NB4 (cell line): ENCODE measurements at regions not wholly inside any gene's neighbourhood (a gene's known extent, or its start where the extent isn't known, plus 50 kb on each side); places are given as distances from the start of the nearest gene placed in this dataset.

Experiments used
- DNase-seq: peaks from one replicate; pipeline ENCODE4 v3.0.0; 2010; ENCODE audit warnings: low read depth
- H3K4me3 ChIP-seq: one replicate; pipeline ENCODE4 v1.5.1; 2011; ENCODE audit warnings: mild to moderate bottlenecking, low read depth, low read length, moderate library complexity
- MYC ChIP-seq: IDR thresholded peaks from 2 replicates; pipeline ENCODE4 v1.6.1; 2011; ENCODE audit warnings: low read depth, low read length
- POLR2A ChIP-seq: IDR thresholded peaks from 2 replicates; pipeline ENCODE4 v1.6.1; 2011; ENCODE audit warnings: mild to moderate bottlenecking; ENCODE audit not compliant: insufficient read length; ENCODE audit errors: extremely low read depth
- TF ChIP-seq, protein P1 (sequence below): IDR thresholded peaks from one replicate; pipeline ENCODE4 v1.5.1; 2012; ENCODE audit warnings: low read depth, low read length
- TF ChIP-seq, protein P2 (sequence below): IDR thresholded peaks from 2 replicates; pipeline ENCODE4 v1.6.1; 2011; ENCODE audit warnings: low read depth, low read length

DNA sequence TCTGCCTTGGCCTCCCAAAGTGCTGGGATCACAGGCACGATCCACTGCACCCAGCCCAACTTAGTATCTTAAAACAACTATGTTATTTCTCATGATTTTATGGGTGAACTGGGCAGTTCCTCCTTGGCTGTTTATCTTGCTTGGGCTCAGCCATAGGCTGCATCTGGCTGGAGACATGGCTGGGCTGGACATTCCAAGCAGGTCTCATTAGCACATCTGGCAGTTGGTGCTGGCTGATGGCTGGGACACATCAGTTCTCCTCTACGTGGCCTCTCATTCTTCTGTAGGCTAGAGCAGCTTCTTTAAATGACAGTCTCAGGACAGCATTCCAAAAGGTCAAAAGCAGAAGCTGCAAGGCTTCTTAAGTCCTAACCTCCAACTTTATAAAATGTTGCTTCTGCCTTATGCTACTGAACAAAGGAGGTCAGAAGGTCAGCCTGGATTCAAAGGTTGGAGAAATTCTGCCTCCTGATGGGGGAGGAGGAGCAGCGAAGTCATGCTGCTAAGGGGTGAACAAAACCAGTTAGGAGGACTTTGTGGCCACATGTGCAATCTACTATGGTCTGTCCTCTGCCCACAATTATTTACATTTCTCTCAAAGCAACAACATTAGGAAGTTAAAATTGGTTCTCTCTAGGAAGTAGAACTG is 144.0 kb downstream of the AQP9 start:
- no peak overlapping the region for H3K4me3 ChIP-seq
- peak; percentile 60 for DNase-seq
- TF ChIP-seq MYC (no peak), POLR2A (no peak)
- TF ChIP-seq, protein P1, sequence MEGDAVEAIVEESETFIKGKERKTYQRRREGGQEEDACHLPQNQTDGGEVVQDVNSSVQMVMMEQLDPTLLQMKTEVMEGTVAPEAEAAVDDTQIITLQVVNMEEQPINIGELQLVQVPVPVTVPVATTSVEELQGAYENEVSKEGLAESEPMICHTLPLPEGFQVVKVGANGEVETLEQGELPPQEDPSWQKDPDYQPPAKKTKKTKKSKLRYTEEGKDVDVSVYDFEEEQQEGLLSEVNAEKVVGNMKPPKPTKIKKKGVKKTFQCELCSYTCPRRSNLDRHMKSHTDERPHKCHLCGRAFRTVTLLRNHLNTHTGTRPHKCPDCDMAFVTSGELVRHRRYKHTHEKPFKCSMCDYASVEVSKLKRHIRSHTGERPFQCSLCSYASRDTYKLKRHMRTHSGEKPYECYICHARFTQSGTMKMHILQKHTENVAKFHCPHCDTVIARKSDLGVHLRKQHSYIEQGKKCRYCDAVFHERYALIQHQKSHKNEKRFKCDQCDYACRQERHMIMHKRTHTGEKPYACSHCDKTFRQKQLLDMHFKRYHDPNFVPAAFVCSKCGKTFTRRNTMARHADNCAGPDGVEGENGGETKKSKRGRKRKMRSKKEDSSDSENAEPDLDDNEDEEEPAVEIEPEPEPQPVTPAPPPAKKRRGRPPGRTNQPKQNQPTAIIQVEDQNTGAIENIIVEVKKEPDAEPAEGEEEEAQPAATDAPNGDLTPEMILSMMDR = no peak
- TF ChIP-seq, protein P2, sequence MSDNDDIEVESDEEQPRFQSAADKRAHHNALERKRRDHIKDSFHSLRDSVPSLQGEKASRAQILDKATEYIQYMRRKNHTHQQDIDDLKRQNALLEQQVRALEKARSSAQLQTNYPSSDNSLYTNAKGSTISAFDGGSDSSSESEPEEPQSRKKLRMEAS = 0 out of 2 replicates have a peak, but pooled peaks have one; percentile 19

DNA sequence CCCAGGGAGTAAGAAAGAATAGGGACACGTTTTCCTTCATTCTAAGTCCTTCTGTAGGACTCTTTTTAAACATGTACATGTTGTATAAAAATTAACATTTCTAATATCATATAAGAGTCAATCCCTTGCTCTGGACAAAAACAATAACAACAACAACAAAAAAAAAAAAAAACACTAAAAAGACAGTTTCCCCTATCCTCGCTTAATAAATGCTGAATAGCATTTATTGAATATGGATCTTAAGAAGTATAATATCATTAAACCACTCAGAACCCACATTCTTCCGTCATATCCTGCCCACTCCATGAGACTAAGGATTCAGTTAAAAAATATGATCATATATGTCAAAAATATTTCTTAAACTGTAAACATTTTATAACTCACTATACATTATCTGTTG is 145.1 kb downstream of the AQP9 start:
- TF ChIP-seq, protein P1 = no peak
- H3K4me3 ChIP-seq = no peak overlapping the region
- no peak for DNase-seq

DNA sequence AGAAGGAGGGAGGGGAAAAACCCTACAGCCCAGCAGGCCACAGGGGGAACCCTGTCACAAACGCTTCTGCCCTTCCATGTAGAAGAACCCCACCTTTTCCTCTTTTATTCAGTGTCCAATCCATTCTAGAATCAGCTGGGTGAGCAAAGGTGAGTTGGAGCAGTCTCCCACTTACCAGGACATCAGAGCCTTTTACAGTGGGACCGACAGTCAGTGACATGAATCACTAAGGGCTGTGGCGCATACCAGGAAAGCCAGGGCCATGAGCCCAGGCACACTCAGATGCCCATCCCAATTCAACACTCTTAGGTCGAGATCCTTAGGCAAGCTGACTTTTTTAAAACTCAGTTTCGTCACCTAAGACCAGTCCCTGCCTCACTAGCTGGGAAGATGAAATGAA is 146.1 kb downstream of the AQP9 start:
- TF ChIP-seq, protein P1 = no peak
- TF ChIP-seq, protein P2 = no peak
- no peak for TF ChIP-seq POLR2A
- TF ChIP-seq MYC = no peak
- H3K4me3 ChIP-seq = no peak overlapping the region

DNA sequence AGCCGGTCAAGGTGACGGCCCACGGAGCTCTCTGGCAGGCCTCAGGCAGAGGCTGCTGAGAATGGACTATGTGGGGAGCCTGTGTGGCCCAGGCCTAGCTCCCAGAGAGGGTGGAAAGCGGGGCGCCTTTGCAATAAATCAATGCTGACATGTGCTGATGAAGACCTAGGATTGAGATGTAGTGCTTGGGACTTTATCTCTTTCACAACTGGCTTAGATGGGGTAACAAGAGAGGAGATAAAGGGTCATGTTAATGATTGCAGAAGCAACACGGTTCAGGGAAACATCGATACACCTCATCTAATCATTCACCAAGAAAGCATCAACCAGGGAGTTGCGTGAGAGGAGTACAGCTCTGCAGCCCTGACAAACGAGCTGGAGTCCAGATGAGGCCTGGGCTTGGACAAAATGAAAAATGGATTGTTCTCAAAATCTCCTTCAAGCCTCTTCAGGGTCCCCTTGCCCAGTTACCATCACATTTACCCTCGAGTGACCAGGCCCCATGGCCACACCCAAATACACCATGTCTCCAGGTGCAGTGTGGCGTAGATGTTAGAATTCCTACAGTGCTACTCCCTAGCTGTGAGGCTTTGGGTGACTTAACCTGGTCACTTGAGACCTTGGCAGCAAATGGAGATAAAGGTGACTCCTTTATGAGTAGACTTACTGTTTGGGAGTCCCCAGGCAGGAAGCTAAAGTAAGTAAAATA is 146.4 kb upstream of the LIPC start:
- TF ChIP-seq, protein P2 = no peak
- no peak for DNase-seq
- H3K4me3 ChIP-seq = no peak overlapping the region

More for the DNA sequence above, 146.1 kb downstream of the AQP9 start:
- no peak for DNase-seq

DNA sequence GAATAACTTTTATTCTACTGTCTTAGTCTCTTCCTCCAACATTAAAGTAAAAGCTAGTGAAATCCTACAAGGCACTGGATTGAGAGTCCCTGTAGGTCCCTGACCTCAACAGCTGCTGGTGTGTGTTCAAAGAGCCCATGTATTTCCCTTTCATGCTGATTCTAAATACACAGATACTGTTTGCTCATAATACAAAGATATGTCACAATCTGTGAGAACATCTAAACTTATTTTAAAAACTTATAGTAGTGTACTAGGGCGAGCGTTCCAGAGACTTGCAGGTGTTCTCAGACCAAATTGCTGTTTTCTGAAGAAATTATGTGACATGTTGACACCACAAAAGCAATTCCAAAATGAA is 145.9 kb upstream of the LIPC start:
- no peak overlapping the region for H3K4me3 ChIP-seq
- no peak for DNase-seq
- TF ChIP-seq, protein P2 = no peak

DNA sequence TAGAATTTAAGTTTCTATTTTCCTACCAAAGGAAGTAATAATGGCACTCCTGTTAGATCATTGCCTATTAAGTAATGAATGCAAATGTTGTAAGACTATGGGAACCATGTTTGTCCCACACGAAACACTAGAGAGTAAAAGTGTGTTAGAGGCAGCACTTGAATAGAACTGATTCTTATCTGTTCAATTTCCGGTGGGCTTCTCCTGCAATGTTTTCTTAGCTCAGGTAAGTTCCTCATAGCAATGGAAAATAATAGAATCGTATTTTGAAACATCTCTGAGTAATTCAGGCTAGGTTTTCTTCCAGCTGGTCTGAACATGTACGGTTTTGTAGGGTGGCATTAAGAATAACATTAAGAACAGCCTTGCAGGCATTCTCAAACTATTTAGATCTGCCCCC is 145.3 kb upstream of the LIPC start:
- no peak overlapping the region for H3K4me3 ChIP-seq
- no peak for DNase-seq
- TF ChIP-seq, protein P1 = no peak
- TF ChIP-seq, protein P2 = no peak
- TF ChIP-seq POLR2A = no peak
- no peak for TF ChIP-seq MYC
